Ascending aorta (tissue), 2 donors: ENCODE measurements at regions not wholly inside any gene's neighbourhood (a gene's known extent, or its start where the extent isn't known, plus 50 kb on each side); places are given as distances from the start of the nearest gene placed in this dataset.

Source experiments
- DNase-seq, 2 donors: peaks; one replicate each; pipeline ENCODE4 v3.0.0-alpha.2; 2019; ENCODE audit warnings: low spot score in 2 of 2
- H3K27ac ChIP-seq, 2 donors: fragments of 200-600 bp; sonication (generic); one replicate each; pipeline ENCODE4 v1.5.1; 2016 to 2017; ENCODE audit warnings: mild to moderate bottlenecking in 1 of 2
- H3K27me3 ChIP-seq: fragments of 200-600 bp; sonication (generic); one replicate; pipeline ENCODE4 v1.5.1; 2017
- H3K36me3 ChIP-seq, 2 donors: fragments of 200-600 bp; sonication (generic); one replicate each; pipeline ENCODE4 v1.5.1; 2016
- H3K4me1 ChIP-seq, 2 donors: fragments of 200-600 bp; sonication (generic); one replicate each; pipeline ENCODE4 v1.5.1; 2016 to 2017; ENCODE audit warnings: mild to moderate bottlenecking in 1 of 2
- H3K4me3 ChIP-seq, 2 donors: fragments of 200-600 bp; sonication (generic); one replicate each; pipeline ENCODE4 v1.5.1; 2016 to 2017; ENCODE audit warnings: mild to moderate bottlenecking in 1 of 2
- H3K9me3 ChIP-seq, 2 donors: fragments of 200-600 bp; sonication (generic); one replicate each; pipeline ENCODE4 v1.5.1; 2016
- intact Hi-C: fragments of 100-400 bp; cut with DNase I; formaldehyde crosslinking; loops from one replicate; pipeline ENCODE4 v1.15.1; 2023
- TF ChIP-seq, protein P1 (sequence below), 3 experiments: fragments of 200-600 bp in 2 of 3; fragments of 450-650 bp in 1 of 3; sonication (generic) in 2 of 3; IDR thresholded peaks; one replicate each; pipeline ENCODE4 v1.5.1; 2016 to 2019; ENCODE audit warnings: antibody characterized with exemption in 3 of 3, mild to moderate bottlenecking in 1 of 3, moderate library complexity in 1 of 3

GRCh38 chrX:57772637-57773036 lies 92.6 kb upstream of the NLRP2B start:
- Histone ChIP-seq H3K36me3 (no peaks in the 10 kb centered on the region), H3K27ac (no peak overlapping the region), H3K27me3 (no peaks in the 10 kb centered on the region), H3K9me3 (no peaks in the 10 kb centered on the region), H3K4me1 (no peaks in the 10 kb centered on the region), H3K4me3 (no peak overlapping the region)
- DNase-seq: no peak
- TF ChIP-seq, protein P1, sequence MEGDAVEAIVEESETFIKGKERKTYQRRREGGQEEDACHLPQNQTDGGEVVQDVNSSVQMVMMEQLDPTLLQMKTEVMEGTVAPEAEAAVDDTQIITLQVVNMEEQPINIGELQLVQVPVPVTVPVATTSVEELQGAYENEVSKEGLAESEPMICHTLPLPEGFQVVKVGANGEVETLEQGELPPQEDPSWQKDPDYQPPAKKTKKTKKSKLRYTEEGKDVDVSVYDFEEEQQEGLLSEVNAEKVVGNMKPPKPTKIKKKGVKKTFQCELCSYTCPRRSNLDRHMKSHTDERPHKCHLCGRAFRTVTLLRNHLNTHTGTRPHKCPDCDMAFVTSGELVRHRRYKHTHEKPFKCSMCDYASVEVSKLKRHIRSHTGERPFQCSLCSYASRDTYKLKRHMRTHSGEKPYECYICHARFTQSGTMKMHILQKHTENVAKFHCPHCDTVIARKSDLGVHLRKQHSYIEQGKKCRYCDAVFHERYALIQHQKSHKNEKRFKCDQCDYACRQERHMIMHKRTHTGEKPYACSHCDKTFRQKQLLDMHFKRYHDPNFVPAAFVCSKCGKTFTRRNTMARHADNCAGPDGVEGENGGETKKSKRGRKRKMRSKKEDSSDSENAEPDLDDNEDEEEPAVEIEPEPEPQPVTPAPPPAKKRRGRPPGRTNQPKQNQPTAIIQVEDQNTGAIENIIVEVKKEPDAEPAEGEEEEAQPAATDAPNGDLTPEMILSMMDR (IDR thresholded peaks at IDR 0.05): no peak
- intact Hi-C loops: no loop called here

DNA sequence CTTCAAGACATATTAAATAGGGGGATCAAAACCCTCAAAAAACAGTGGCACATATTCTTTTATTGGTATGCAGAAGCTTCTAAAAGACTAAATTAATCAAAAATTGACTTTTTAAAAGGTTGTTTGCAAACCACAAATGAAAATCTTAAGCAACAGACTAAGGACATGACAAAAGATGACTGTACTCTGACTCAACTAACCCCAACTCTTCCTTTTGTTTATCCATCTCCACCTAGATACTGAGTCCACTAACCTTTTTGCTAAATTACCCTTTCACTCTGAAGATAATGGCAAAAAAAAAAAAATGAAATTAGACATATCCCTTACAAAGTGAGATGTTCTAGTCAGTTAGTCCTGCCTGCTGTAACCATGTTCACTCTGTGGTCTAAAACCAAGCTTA lies 91.6 kb upstream of the NLRP2B start:
- Histone ChIP-seq H3K4me1 (no peaks in the 10 kb centered on the region), H3K27me3 (no peaks in the 10 kb centered on the region), H3K36me3 (no peaks in the 10 kb centered on the region), H3K4me3 (no peak overlapping the region), H3K27ac (no peak overlapping the region), H3K9me3 (no peaks in the 10 kb centered on the region)
- DNase-seq: no peak
- TF ChIP-seq, protein P1 (IDR thresholded peaks at IDR 0.05): no peak
- intact Hi-C loops: no loop called here

- intact Hi-C loops: no loop called here
- DNase-seq: no peak
- TF ChIP-seq, protein P1 (IDR thresholded peaks at IDR 0.05): no peak
- no peaks in the 10 kb centered on the region for H3K27me3 ChIP-seq
- H3K9me3 ChIP-seq: peaks cover 0 to 22% of the 10 kb centered on the region in 2 donors
- no peak overlapping the region for H3K27ac ChIP-seq
- H3K4me1 ChIP-seq: no peaks in the 10 kb centered on the region
- no peak overlapping the region for H3K4me3 ChIP-seq
- H3K36me3 ChIP-seq: no peaks in the 10 kb centered on the region
These were observed 72.8 kb upstream of the NLRP2B start for GRCh38 chrX:57752866-57753265.

DNA sequence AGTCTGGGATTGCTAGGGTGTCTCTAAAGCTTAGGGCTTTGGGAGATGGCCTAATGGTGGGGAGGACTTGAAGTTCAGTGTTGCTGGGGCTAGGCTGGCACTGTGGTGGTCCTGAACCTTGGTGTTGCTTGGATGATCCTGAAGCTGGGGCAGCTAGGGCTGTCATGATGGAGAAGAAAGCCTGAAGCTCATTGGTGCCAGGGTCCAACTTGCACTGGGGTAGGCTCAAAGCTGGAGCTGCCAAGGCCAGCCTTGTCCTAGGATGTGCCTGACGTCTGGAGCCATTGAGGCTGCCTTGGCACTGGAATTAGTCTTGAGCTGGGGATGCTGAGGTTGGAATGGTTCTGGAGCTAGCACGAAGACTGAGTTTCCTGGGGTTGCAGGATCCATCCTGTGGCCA lies 61.0 kb upstream of the NLRP2B start:
- no peak for DNase-seq

GRCh38 chrX:57737881-57738280 lies 57.8 kb upstream of the NLRP2B start:
- Histone ChIP-seq H3K36me3 (no peaks in the 10 kb centered on the region), H3K4me3 (no peak overlapping the region), H3K27ac (no peak overlapping the region), H3K4me1 (no peaks in the 10 kb centered on the region), H3K27me3 (no peaks in the 10 kb centered on the region), H3K9me3 (no peaks in the 10 kb centered on the region)
- TF ChIP-seq, protein P1 (IDR thresholded peaks at IDR 0.05): no peak
- DNase-seq: no peak
- intact Hi-C loops: no loop called here

More for the DNA sequence above, 61.0 kb upstream of the NLRP2B start:
- no peaks in the 10 kb centered on the region for H3K36me3 ChIP-seq
- no peak overlapping the region for H3K4me3 ChIP-seq
- H3K27me3 ChIP-seq: no peaks in the 10 kb centered on the region
- TF ChIP-seq, protein P1 (IDR thresholded peaks at IDR 0.05): no peak
- intact Hi-C loops: no loop called here
- no peak overlapping the region for H3K27ac ChIP-seq
- H3K4me1 ChIP-seq: no peaks in the 10 kb centered on the region
- H3K9me3 ChIP-seq: no peaks in the 10 kb centered on the region
